SK-N-SH (cell line): ENCODE measurements at regions not wholly inside any gene's neighbourhood (a gene's known extent, or its start where the extent isn't known, plus 50 kb on each side); places are given as distances from the start of the nearest gene placed in this dataset.

Source experiments
- CTCF ChIA-PET: fragments of 300-600, 350-600 bp; formaldehyde crosslinking; extraction: SDS; loops from one replicate; lab custom pipeline; 2021; lab: Yijun Ruan, JAX
- POLR2A ChIA-PET: fragments of 350-600 bp; sonication (Branson Sonifier 250); formaldehyde crosslinking; extraction: SDS; loops from one replicate; lab custom pipeline; 2020; ENCODE audit warnings: antibody characterized with exemption, inconsistent platforms; lab: Yijun Ruan, JAX
- DNase-seq: peaks from one replicate; pipeline ENCODE4 v3.0.0; 2012
- H2AFZ ChIP-seq: fragments of 200-600 bp; sonication (generic); 2 replicates; pipeline ENCODE4 v1.8.1; 2016; ENCODE audit warnings: antibody characterized with exemption, mild to moderate bottlenecking, low read depth
- H3F3A ChIP-seq: fragments of 200-600 bp; sonication (generic); replicated peaks from 2 replicates; pipeline ENCODE3; 2016; ENCODE audit warnings: antibody characterized with exemption, mild to moderate bottlenecking; ENCODE audit not compliant: insufficient read depth
- H3K27ac ChIP-seq, 2 experiments: fragments of 200-500 bp in 1 of 2; fragments of 200-600 bp in 1 of 2; sonication (Bioruptor generic) in 1 of 2; sonication (generic), shearing (Covaris generic) in 1 of 2; 2 replicates each; pipeline versions ENCODE4 v1.5.1 to v1.6.1; 2014 to 2016; ENCODE audit warnings: low read depth in 2 of 2, inconsistent platforms in 1 of 2, low read length in 1 of 2, mild to moderate bottlenecking in 1 of 2, mixed read lengths in 1 of 2
- H3K27me3 ChIP-seq: fragments of 200-600 bp; sonication (generic), shearing (Covaris generic); 2 replicates; pipeline ENCODE4 v1.6.1; 2016; ENCODE audit warnings: mixed run types; ENCODE audit not compliant: insufficient read depth
- H3K36me3 ChIP-seq, 2 experiments: fragments of 200-500 bp in 1 of 2; fragments of 200-600 bp in 1 of 2; sonication (Bioruptor generic) in 1 of 2; sonication (generic) in 1 of 2; replicated peaks in 1 of 2; 2 replicates each; pipeline versions ENCODE3 to v1.5.1; 2014 to 2016; ENCODE audit warnings: low read length in 1 of 2, mild to moderate bottlenecking in 1 of 2; ENCODE audit not compliant: insufficient read depth in 2 of 2, control insufficient read depth in 1 of 2
- H3K4me1 ChIP-seq, 2 experiments: fragments of 200-500 bp in 1 of 2; fragments of 200-600 bp in 1 of 2; sonication (Bioruptor generic) in 1 of 2; sonication (generic), shearing (Covaris generic) in 1 of 2; 2 replicates each; pipeline versions ENCODE4 v1.5.1 to v1.6.1; 2014 to 2016; ENCODE audit warnings: low read depth in 1 of 2, low read length in 1 of 2, mixed run types in 1 of 2; ENCODE audit not compliant: insufficient read depth in 2 of 2, control insufficient read depth in 1 of 2
- H3K4me2 ChIP-seq: fragments of 200-600 bp; sonication (generic), shearing (Covaris generic); 2 replicates; pipeline ENCODE4 v1.6.1; 2017; ENCODE audit warnings: mixed run types
- H3K4me3 ChIP-seq, 2 experiments: fragments of 200-500 bp in 1 of 2; fragments of 200-600 bp in 1 of 2; sonication (Bioruptor generic) in 1 of 2; sonication (generic), shearing (Covaris generic) in 1 of 2; 2 replicates each; pipeline versions ENCODE4 v1.5.1 to v1.8.1; 2014 to 2016; ENCODE audit warnings: low read depth in 2 of 2, inconsistent platforms in 1 of 2, low read length in 1 of 2, mild to moderate bottlenecking in 1 of 2, mixed read lengths in 1 of 2, moderate library complexity in 1 of 2
- H3K79me2 ChIP-seq: fragments of 200-600 bp; sonication (generic); 2 replicates; pipeline ENCODE4 v1.8.1; 2017; ENCODE audit warnings: mild to moderate bottlenecking; ENCODE audit not compliant: insufficient read depth
- H3K9ac ChIP-seq: fragments of 200-600 bp; sonication (generic); 2 replicates; pipeline ENCODE4 v1.6.1; 2017; ENCODE audit warnings: mixed run types
- H3K9me2 ChIP-seq: fragments of 200-600 bp; sonication (generic); 2 replicates; pipeline ENCODE4 v1.6.1; 2017; ENCODE audit warnings: mixed run types
- H3K9me3 ChIP-seq: fragments of 200-600 bp; sonication (generic); 2 replicates; pipeline ENCODE4 v1.6.1; 2017; ENCODE audit warnings: mixed run types, mild to moderate bottlenecking, moderate library complexity
- H4K20me1 ChIP-seq: fragments of 200-600 bp; sonication (generic); 2 replicates; pipeline ENCODE4 v1.6.1; 2017; ENCODE audit warnings: mild to moderate bottlenecking, mixed run types; ENCODE audit not compliant: insufficient read depth
- CHD2 ChIP-seq: fragments of 150-350 bp; IDR thresholded peaks from 2 replicates; pipeline ENCODE4 v1.6.1; 2018; ENCODE audit warnings: low read length; ENCODE audit not compliant: partially characterized antibody
- ELF1 ChIP-seq: IDR thresholded peaks from 2 replicates; pipeline ENCODE4 v1.4.0; 2012
- GATA2 ChIP-seq: sonication (generic); formaldehyde crosslinking; IDR thresholded peaks from 2 replicates; pipeline ENCODE4 v1.5.0; 2020; ENCODE audit warnings: mild to moderate bottlenecking, missing genetic modification reagents
- MEF2A ChIP-seq: IDR thresholded peaks from 2 replicates; pipeline ENCODE4 v1.4.0; 2012; ENCODE audit warnings: low read depth, borderline replicate concordance
- NFIC ChIP-seq: IDR thresholded peaks from 2 replicates; pipeline ENCODE4 v1.4.0; 2012; ENCODE audit warnings: borderline replicate concordance
- NRF1 ChIP-seq: IDR thresholded peaks from 2 replicates; pipeline ENCODE4 v1.6.1; 2012; ENCODE audit warnings: low read depth, mild to moderate bottlenecking, low read length
- POLR2AphosphoS5 ChIP-seq: IDR thresholded peaks from 2 replicates; pipeline ENCODE4 v1.6.1; 2012; ENCODE audit warnings: low read depth, low read length
- SIN3A ChIP-seq: IDR thresholded peaks from 2 replicates; pipeline ENCODE4 v1.6.1; 2012; ENCODE audit warnings: low read depth, mild to moderate bottlenecking, low read length, moderate library complexity, borderline replicate concordance
- TAF1 ChIP-seq: IDR thresholded peaks from 2 replicates; pipeline ENCODE4 v1.6.1; 2012; ENCODE audit warnings: low read depth, mild to moderate bottlenecking, low read length, moderate library complexity, borderline replicate concordance
- TCF12 ChIP-seq: IDR thresholded peaks from 2 replicates; pipeline ENCODE4 v1.4.0; 2012
- TEAD4 ChIP-seq: IDR thresholded peaks from 2 replicates; pipeline ENCODE4 v1.4.0; 2012; ENCODE audit warnings: mild to moderate bottlenecking, borderline replicate concordance; ENCODE audit not compliant: insufficient read depth
- WGBS: methylation state at CpG from one replicate; pipeline ENCODE4 v1.1.6; 2017; ENCODE audit warnings: low lambda C conversion rate; 5-methylcytosine and 5-hydroxymethylcytosine counted together
- TF ChIP-seq, protein P1 (sequence below): IDR thresholded peaks from 2 replicates; pipeline ENCODE4; 2012
- TF ChIP-seq, protein P2 (sequence below): fragments of 200-600 bp; sonication (generic); IDR thresholded peaks from 2 replicates; pipeline ENCODE4 v1.6.1; 2017; ENCODE audit warnings: antibody characterized with exemption, mild to moderate bottlenecking, moderate library complexity
- TF ChIP-seq, protein P3 (sequence below): IDR thresholded peaks from 2 replicates; pipeline ENCODE4 v1.4.0; 2012; ENCODE audit warnings: low read depth, borderline replicate concordance
- TF ChIP-seq, protein P4 (sequence below): fragments of 150-350 bp; IDR thresholded peaks from 2 replicates; pipeline ENCODE4 v1.6.1; 2017; ENCODE audit warnings: antibody characterized with exemption, low read length, low read depth, borderline replicate concordance
- TF ChIP-seq, protein P5 (sequence below): IDR thresholded peaks from 2 replicates; pipeline ENCODE4 v1.6.1; 2012; ENCODE audit warnings: mild to moderate bottlenecking, low read depth, low read length, moderate library complexity

DNA sequence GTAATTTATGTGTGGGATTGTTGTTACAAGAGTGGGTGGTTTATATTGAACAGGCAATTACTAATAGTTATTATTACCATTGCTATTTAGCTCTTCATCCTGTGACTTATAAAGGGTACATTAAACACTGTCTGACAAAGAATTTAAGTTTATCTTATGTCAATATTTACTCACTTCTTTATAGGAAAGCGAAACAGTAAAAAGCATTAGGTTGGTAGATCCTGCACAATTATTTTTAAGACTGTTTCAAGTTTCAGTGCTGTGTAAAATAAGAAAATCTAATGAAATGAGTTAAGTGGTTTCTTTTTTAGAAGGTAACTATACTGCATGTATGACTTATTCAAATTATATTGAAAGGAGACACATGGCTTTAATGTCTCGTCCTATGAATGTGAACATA is 135.8 kb upstream of the MAP3K7 start:
- no peaks in the 10 kb centered on the region for H3K9me3 ChIP-seq
- H3K4me2 ChIP-seq: no peak overlapping the region
- no peaks in the 10 kb centered on the region for H3K4me1 ChIP-seq
- ChIA-PET POLR2A (no interaction called here), CTCF (no interaction called here)
- no peaks in the 10 kb centered on the region for H4K20me1 ChIP-seq
- H3K4me3 ChIP-seq: no peak overlapping the region
- H3K9me2 ChIP-seq: no peaks in the 10 kb centered on the region
- H2AFZ ChIP-seq: no peak overlapping the region
- no peaks in the 10 kb centered on the region for H3F3A ChIP-seq
- DNase-seq: no peak
- H3K27ac ChIP-seq: no peak overlapping the region
- H3K36me3 ChIP-seq: no peaks in the 10 kb centered on the region
- TF ChIP-seq, protein P1, sequence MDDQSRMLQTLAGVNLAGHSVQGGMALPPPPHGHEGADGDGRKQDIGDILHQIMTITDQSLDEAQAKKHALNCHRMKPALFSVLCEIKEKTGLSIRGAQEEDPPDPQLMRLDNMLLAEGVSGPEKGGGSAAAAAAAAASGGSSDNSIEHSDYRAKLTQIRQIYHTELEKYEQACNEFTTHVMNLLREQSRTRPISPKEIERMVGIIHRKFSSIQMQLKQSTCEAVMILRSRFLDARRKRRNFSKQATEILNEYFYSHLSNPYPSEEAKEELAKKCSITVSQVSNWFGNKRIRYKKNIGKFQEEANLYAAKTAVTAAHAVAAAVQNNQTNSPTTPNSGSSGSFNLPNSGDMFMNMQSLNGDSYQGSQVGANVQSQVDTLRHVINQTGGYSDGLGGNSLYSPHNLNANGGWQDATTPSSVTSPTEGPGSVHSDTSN: no peak
- no peak for TF ChIP-seq TEAD4
- TF ChIP-seq NFIC: no peak
- TF ChIP-seq, protein P2, sequence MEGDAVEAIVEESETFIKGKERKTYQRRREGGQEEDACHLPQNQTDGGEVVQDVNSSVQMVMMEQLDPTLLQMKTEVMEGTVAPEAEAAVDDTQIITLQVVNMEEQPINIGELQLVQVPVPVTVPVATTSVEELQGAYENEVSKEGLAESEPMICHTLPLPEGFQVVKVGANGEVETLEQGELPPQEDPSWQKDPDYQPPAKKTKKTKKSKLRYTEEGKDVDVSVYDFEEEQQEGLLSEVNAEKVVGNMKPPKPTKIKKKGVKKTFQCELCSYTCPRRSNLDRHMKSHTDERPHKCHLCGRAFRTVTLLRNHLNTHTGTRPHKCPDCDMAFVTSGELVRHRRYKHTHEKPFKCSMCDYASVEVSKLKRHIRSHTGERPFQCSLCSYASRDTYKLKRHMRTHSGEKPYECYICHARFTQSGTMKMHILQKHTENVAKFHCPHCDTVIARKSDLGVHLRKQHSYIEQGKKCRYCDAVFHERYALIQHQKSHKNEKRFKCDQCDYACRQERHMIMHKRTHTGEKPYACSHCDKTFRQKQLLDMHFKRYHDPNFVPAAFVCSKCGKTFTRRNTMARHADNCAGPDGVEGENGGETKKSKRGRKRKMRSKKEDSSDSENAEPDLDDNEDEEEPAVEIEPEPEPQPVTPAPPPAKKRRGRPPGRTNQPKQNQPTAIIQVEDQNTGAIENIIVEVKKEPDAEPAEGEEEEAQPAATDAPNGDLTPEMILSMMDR: no peak
- no peak for TF ChIP-seq MEF2A
- TF ChIP-seq POLR2AphosphoS5: no peak
- no peak for TF ChIP-seq TCF12
- no peak for TF ChIP-seq CHD2
- H3K79me2 ChIP-seq: no peaks in the 10 kb centered on the region
- H3K9ac ChIP-seq: no peak overlapping the region
- 18% methylated on average over 2 of the region's 2 CpGs for WGBS
- no peaks in the 10 kb centered on the region for H3K27me3 ChIP-seq

DNA sequence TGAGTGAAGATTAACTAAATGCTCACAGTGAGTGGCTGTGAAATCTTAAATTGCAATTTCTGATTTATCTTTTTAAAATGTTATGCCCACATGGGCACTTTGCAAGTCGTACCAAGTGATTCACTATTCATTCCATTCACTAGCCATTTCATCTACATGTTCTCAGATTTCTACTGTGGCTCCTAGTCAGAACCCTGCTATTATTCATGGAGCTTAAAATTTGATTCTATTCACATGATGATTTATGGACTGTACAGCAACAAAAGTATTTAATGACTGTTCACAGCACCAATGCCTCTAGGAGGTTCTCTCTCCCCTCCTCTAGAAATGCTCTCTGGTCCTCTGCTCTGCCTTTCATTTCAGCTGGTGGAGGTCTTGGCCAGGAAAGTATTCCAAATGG is 133.5 kb upstream of the MAP3K7 start:
- Histone ChIP-seq H3K27me3 (no peaks in the 10 kb centered on the region; the same call in 1 of the 2 replicates), H2AFZ (no peak overlapping the region), H3K27ac (no peak overlapping the region), H3K9me3 (no peaks in the 10 kb centered on the region), H3K4me3 (no peak overlapping the region), H3K79me2 (no peaks in the 10 kb centered on the region), H4K20me1 (no peaks in the 10 kb centered on the region), H3F3A (no peaks in the 10 kb centered on the region), H3K9ac (no peak overlapping the region), H3K9me2 (no peaks in the 10 kb centered on the region), H3K4me2 (no peak overlapping the region), H3K4me1 (no peaks in the 10 kb centered on the region; a peak in 1 of 4 replicates), H3K36me3 (no peaks in the 10 kb centered on the region)
- 0% methylated on average over 1 of the region's 1 CpG for whole genome bisulfite sequencing
- DNase-seq: no peak
- ChIA-PET CTCF (interaction anchor here (0.6 kb wide), 1 partner anchor 800 kb away, joined by 3 read pairs; no protein-coding TSS in a partner anchor), POLR2A (no interaction called here)
- TF ChIP-seq, protein P1: no peak
- TF ChIP-seq SIN3A (no peak), NRF1 (no peak), GATA2 (CRISPR knock-in tag) (no peak), ELF1 (no peak), TAF1 (no peak)
- TF ChIP-seq, protein P3, sequence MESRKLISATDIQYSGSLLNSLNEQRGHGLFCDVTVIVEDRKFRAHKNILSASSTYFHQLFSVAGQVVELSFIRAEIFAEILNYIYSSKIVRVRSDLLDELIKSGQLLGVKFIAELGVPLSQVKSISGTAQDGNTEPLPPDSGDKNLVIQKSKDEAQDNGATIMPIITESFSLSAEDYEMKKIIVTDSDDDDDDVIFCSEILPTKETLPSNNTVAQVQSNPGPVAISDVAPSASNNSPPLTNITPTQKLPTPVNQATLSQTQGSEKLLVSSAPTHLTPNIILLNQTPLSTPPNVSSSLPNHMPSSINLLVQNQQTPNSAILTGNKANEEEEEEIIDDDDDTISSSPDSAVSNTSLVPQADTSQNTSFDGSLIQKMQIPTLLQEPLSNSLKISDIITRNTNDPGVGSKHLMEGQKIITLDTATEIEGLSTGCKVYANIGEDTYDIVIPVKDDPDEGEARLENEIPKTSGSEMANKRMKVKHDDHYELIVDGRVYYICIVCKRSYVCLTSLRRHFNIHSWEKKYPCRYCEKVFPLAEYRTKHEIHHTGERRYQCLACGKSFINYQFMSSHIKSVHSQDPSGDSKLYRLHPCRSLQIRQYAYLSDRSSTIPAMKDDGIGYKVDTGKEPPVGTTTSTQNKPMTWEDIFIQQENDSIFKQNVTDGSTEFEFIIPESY: no peak
- TF ChIP-seq, protein P4, sequence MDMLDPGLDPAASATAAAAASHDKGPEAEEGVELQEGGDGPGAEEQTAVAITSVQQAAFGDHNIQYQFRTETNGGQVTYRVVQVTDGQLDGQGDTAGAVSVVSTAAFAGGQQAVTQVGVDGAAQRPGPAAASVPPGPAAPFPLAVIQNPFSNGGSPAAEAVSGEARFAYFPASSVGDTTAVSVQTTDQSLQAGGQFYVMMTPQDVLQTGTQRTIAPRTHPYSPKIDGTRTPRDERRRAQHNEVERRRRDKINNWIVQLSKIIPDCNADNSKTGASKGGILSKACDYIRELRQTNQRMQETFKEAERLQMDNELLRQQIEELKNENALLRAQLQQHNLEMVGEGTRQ: no peak
- TF ChIP-seq, protein P5, sequence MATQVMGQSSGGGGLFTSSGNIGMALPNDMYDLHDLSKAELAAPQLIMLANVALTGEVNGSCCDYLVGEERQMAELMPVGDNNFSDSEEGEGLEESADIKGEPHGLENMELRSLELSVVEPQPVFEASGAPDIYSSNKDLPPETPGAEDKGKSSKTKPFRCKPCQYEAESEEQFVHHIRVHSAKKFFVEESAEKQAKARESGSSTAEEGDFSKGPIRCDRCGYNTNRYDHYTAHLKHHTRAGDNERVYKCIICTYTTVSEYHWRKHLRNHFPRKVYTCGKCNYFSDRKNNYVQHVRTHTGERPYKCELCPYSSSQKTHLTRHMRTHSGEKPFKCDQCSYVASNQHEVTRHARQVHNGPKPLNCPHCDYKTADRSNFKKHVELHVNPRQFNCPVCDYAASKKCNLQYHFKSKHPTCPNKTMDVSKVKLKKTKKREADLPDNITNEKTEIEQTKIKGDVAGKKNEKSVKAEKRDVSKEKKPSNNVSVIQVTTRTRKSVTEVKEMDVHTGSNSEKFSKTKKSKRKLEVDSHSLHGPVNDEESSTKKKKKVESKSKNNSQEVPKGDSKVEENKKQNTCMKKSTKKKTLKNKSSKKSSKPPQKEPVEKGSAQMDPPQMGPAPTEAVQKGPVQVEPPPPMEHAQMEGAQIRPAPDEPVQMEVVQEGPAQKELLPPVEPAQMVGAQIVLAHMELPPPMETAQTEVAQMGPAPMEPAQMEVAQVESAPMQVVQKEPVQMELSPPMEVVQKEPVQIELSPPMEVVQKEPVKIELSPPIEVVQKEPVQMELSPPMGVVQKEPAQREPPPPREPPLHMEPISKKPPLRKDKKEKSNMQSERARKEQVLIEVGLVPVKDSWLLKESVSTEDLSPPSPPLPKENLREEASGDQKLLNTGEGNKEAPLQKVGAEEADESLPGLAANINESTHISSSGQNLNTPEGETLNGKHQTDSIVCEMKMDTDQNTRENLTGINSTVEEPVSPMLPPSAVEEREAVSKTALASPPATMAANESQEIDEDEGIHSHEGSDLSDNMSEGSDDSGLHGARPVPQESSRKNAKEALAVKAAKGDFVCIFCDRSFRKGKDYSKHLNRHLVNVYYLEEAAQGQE: no peak
